Suprapubic skin (tissue), 4 donors: ENCODE measurements at regions not wholly inside any gene's neighbourhood (a gene's known extent, or its start where the extent isn't known, plus 50 kb on each side); places are given as distances from the start of the nearest gene placed in this dataset.

Experiments used
- CTCF ChIP-seq, 2 donors: fragments of 200-600 bp in 1 of 2; fragments of 450-650 bp in 1 of 2; sonication (generic) in 1 of 2; IDR thresholded peaks; one replicate each; pipeline ENCODE4 v1.5.1; 2016 to 2019; ENCODE audit warnings: antibody characterized with exemption in 2 of 2, mild to moderate bottlenecking in 1 of 2, moderate library complexity in 1 of 2
- POLR2A ChIP-seq, 2 donors: fragments of 450-650 bp; IDR thresholded peaks; one replicate each; pipeline ENCODE4 v1.6.1; 2017; ENCODE audit warnings: antibody characterized with exemption in 2 of 2, mild to moderate bottlenecking in 2 of 2, moderate library complexity in 2 of 2
- POLR2AphosphoS5 ChIP-seq, 3 donors: sonication (generic); formaldehyde crosslinking; IDR thresholded peaks; one replicate each; pipeline ENCODE4 v1.6.1; 2017; ENCODE audit warnings: antibody characterized with exemption in 3 of 3

GRCh38 chr2:128579825-128580224 is 261.2 kb upstream of the HS6ST1 start:
- TF ChIP-seq CTCF (IDR thresholded peaks at IDR 0.05) = no peak
- TF ChIP-seq POLR2AphosphoS5 (IDR thresholded peaks at IDR 0.05) = no peak
- no peak for TF ChIP-seq POLR2A (IDR thresholded peaks at IDR 0.05)
